ENCODE measurements at regions not wholly inside any gene's neighbourhood (a gene's known extent, or its start where the extent isn't known, plus 50 kb on each side); places are given as distances from the start of the nearest gene placed in this dataset.

DNA sequence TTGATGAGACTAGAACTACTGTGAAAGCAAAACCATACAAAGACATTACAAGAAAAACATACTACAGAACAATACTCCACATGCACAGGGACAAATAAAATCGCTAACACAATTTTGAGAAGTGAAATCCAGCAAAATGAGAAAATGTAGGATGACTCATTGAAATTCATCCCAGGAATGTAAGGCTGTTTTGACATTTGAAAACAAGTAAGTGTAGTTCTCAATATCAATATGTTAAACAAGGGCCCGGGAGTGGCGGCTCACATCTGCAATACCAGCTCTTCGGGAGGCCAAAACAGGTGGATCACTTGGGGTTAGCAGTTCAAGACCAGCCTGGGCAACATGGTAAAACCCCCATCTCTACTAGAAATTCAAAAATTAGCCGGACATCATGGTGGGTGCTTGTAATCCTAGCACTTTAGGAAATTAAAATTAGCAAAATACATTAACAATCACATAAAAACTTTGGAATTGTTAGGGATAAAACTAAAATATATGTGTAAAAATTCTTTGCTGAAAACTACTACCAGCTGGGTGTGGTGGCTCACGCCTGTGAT lies 113.7 kb upstream of the ADARB2 start:
- TF ChIP-seq, protein P1, sequence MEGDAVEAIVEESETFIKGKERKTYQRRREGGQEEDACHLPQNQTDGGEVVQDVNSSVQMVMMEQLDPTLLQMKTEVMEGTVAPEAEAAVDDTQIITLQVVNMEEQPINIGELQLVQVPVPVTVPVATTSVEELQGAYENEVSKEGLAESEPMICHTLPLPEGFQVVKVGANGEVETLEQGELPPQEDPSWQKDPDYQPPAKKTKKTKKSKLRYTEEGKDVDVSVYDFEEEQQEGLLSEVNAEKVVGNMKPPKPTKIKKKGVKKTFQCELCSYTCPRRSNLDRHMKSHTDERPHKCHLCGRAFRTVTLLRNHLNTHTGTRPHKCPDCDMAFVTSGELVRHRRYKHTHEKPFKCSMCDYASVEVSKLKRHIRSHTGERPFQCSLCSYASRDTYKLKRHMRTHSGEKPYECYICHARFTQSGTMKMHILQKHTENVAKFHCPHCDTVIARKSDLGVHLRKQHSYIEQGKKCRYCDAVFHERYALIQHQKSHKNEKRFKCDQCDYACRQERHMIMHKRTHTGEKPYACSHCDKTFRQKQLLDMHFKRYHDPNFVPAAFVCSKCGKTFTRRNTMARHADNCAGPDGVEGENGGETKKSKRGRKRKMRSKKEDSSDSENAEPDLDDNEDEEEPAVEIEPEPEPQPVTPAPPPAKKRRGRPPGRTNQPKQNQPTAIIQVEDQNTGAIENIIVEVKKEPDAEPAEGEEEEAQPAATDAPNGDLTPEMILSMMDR (IDR thresholded peaks at IDR 0.05), result no peak
- TF ChIP-seq EZH2 (IDR thresholded peaks at IDR 0.05), result no peak
